ENCODE measurements at regions not wholly inside any gene's neighbourhood (a gene's known extent, or its start where the extent isn't known, plus 50 kb on each side); places are given as distances from the start of the nearest gene placed in this dataset.

GRCh38 chr5:44868541-44868940 lies 59.8 kb downstream of the MRPS30 start:
- no peak for DNase-seq (ENCODE audit: low read depth in 4 of 4, low spot score in 1 of 4)

GRCh38 chr5:44869928-44870327 lies 61.2 kb downstream of the MRPS30 start:
- no peak for DNase-seq (ENCODE audit: low read depth in 4 of 4, low spot score in 1 of 4)

GRCh38 chr5:44870430-44870829 lies 61.7 kb downstream of the MRPS30 start:
- DNase-seq (ENCODE audit: low read depth in 4 of 4, low spot score in 1 of 4), result no peak

- DNase-seq (ENCODE audit: low read depth in 4 of 4, low spot score in 1 of 4), result no peak
Measured at GRCh38 chr5:44871401-44871800, 62.7 kb downstream of the MRPS30 start.

GRCh38 chr5:44875661-44876605 lies 67.2 kb downstream of the MRPS30 start:
- DNase-seq (ENCODE audit: low read depth in 4 of 4, low spot score in 1 of 4), result peak in 1 of 4 experiments; percentile 8

GRCh38 chr5:44881266-44881665 lies 72.5 kb downstream of the MRPS30 start:
- no peak for DNase-seq (ENCODE audit: low read depth in 4 of 4, low spot score in 1 of 4)

GRCh38 chr5:44884036-44884435 lies 75.3 kb downstream of the MRPS30 start:
- no peak for DNase-seq (ENCODE audit: low read depth in 4 of 4, low spot score in 1 of 4)

- DNase-seq (ENCODE audit: low read depth in 4 of 4, low spot score in 1 of 4), result no peak
Measured at GRCh38 chr5:44885903-44886302, 77.2 kb downstream of the MRPS30 start.

GRCh38 chr5:44887722-44888121 lies 79.0 kb downstream of the MRPS30 start:
- DNase-seq (ENCODE audit: low read depth in 4 of 4, low spot score in 1 of 4), result no peak

GRCh38 chr5:44888435-44888834 lies 79.7 kb downstream of the MRPS30 start:
- DNase-seq (ENCODE audit: low read depth in 4 of 4, low spot score in 1 of 4), result no peak

GRCh38 chr5:44891116-44891515 lies 82.4 kb downstream of the MRPS30 start:
- DNase-seq (ENCODE audit: low read depth in 4 of 4, low spot score in 1 of 4), result no peak

- DNase-seq (ENCODE audit: low read depth in 4 of 4, low spot score in 1 of 4), result no peak
Measured at GRCh38 chr5:44900273-44900954, 91.7 kb downstream of the MRPS30 start.

GRCh38 chr5:44907396-44907795 lies 98.6 kb downstream of the MRPS30 start:
- DNase-seq (ENCODE audit: low read depth in 4 of 4, low spot score in 1 of 4), result no peak

- no peak for DNase-seq (ENCODE audit: low read depth in 4 of 4, low spot score in 1 of 4)
Measured at GRCh38 chr5:44909004-44909403, 100.3 kb downstream of the MRPS30 start.

- no peak for DNase-seq (ENCODE audit: low read depth in 4 of 4, low spot score in 1 of 4)
Measured at GRCh38 chr5:44911501-44911900, 102.8 kb downstream of the MRPS30 start.

GRCh38 chr5:44914221-44914620 lies 105.5 kb downstream of the MRPS30 start:
- DNase-seq (ENCODE audit: low read depth in 4 of 4, low spot score in 1 of 4), result no peak

- no peak for DNase-seq (ENCODE audit: low read depth in 4 of 4, low spot score in 1 of 4)
Measured at GRCh38 chr5:44919560-44919959, 110.8 kb downstream of the MRPS30 start.

- no peak for DNase-seq (ENCODE audit: low read depth in 4 of 4, low spot score in 1 of 4)
Measured at GRCh38 chr5:44927115-44927733, 118.5 kb downstream of the MRPS30 start.

- no peak for DNase-seq (ENCODE audit: low read depth in 4 of 4, low spot score in 1 of 4)
Measured at GRCh38 chr5:44932922-44933585, 124.3 kb downstream of the MRPS30 start.

GRCh38 chr5:44933686-44934085 lies 124.9 kb downstream of the MRPS30 start:
- DNase-seq (ENCODE audit: low read depth in 4 of 4, low spot score in 1 of 4), result no peak

- DNase-seq (ENCODE audit: low read depth in 4 of 4, low spot score in 1 of 4), result no peak
Measured at GRCh38 chr5:44935262-44935661, 126.5 kb downstream of the MRPS30 start.

Data from stimulated activated CD4-positive, alpha-beta T cell treated with anti-CD3 and anti-CD28 coated beads, Interleukin-1b, Interleukin-23, amount 100 ng/mL, for 24 hours (primary cell).